Omental fat pad (tissue), 3 donors: ENCODE measurements at regions not wholly inside any gene's neighbourhood (a gene's known extent, or its start where the extent isn't known, plus 50 kb on each side); places are given as distances from the start of the nearest gene placed in this dataset.

Experiments used
- ATAC-seq: fragments of 150-250 bp; one replicate; pipeline ENCODE4 v1.9.1; 2016; ENCODE audit warnings: mild to moderate bottlenecking, moderate library complexity; ENCODE audit not compliant: low FRiP score
- DNase-seq: peaks from one replicate; pipeline ENCODE4 v3.0.0-alpha.2; 2019; ENCODE audit warnings: low spot score
- TF ChIP-seq, protein P1 (sequence below), 3 donors: fragments of 450-650 bp; IDR thresholded peaks; one replicate each; pipeline ENCODE4 v1.5.1; 2016 to 2017; ENCODE audit warnings: antibody characterized with exemption in 3 of 3, mild to moderate bottlenecking in 3 of 3, moderate library complexity in 2 of 3

DNA sequence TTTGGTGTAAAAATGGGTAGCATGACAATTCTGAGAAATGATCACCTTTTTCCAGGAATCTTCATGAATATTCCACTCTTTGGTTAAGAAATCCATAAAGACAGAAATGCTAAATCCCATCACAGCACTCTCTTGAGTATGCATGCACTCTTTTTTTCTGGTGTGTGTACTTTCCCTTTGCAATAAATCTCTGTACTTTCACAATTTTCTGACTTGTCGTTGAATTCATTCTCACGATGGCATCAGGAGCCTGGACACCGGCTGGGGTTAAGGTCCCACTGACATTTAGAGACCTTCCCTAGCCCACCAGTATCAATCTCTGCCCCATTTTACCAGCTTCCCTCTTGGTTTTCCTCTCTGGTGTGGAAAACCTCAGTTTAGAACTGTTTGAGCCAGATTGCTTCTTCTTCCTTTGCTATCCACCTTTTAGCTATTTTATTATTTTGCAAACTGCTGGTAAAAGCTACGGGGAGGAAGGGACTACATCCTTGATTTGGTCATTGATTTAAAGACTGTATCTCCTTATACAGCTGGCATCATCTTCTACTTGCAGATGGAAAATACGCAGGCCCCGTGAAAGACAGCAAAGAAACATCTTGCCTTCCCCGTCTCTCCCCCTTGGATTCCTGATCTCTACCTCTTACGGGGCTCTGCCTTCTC, 59.9 kb upstream of the ZFR start:
- ATAC-seq (no peak), DNase-seq (no peak)
- TF ChIP-seq, protein P1, sequence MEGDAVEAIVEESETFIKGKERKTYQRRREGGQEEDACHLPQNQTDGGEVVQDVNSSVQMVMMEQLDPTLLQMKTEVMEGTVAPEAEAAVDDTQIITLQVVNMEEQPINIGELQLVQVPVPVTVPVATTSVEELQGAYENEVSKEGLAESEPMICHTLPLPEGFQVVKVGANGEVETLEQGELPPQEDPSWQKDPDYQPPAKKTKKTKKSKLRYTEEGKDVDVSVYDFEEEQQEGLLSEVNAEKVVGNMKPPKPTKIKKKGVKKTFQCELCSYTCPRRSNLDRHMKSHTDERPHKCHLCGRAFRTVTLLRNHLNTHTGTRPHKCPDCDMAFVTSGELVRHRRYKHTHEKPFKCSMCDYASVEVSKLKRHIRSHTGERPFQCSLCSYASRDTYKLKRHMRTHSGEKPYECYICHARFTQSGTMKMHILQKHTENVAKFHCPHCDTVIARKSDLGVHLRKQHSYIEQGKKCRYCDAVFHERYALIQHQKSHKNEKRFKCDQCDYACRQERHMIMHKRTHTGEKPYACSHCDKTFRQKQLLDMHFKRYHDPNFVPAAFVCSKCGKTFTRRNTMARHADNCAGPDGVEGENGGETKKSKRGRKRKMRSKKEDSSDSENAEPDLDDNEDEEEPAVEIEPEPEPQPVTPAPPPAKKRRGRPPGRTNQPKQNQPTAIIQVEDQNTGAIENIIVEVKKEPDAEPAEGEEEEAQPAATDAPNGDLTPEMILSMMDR (IDR thresholded peaks at IDR 0.05) = no peak

DNA sequence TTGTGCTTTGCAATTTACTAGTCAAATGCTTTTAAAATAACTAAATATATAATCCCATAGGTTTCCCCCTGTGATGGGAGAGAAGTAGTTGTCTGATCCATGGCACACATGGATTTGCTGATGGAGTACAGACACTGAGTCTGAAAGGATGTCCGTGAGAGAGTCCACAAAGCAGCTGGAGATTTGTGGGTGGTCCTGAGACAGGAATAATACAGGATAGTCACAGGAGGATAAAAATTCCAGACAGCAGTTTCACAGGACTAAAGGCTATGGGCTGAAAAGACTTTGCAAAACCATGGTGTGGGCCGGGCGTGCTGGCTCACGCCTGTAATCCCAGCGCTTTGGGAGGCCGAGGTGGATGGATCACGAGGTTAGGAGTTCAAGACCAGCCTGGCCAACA, 58.7 kb upstream of the ZFR start:
- TF ChIP-seq, protein P1 (IDR thresholded peaks at IDR 0.05) = no peak
- ATAC-seq (no peak), DNase-seq (no peak)

DNA sequence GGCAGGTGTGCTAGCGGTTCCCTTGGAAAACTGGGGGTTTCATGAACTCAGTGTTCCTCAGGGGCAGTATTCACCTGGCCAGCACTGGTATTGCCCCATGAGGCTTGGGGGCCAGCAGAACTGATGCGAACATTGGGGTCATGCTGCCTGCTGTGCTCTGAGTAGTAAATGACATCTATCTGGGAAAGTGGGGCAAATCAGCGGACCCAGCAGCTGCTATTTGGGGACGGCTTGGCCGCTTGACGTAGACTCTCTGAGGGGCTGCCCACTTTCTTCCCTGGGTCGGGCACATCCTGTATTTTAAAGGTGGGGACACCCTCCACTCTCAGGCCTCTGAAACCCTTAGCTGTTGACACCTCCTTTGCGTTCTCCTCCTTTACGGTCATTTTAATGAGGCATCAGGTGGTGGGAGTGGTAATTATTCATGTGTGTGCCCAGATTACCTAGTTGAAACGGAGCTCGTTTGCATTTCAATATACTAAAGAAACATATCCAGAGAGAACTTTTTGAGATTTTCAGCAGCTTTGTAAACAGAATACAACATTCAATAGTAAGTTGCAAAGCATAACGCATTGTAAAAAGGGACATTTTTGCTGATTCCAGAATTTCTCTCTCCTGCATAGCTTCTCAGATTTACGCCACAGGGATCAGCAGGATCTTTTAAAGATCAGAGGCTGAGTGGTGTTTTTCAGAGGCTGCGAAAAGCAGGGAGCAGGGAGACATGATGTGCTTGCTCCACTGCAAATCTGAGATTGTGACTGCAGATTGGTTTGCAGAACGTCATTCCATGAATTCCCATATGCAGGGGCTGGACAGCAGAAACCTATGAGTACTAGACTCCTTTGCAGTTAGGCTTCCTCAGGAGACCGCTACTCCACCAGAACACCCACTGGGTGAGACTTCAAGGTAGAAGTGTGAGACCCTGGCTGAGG, 56.8 kb upstream of the ZFR start:
- ATAC-seq (no peak), DNase-seq (no peak)
- TF ChIP-seq, protein P1 (IDR thresholded peaks at IDR 0.05) = no peak

DNA sequence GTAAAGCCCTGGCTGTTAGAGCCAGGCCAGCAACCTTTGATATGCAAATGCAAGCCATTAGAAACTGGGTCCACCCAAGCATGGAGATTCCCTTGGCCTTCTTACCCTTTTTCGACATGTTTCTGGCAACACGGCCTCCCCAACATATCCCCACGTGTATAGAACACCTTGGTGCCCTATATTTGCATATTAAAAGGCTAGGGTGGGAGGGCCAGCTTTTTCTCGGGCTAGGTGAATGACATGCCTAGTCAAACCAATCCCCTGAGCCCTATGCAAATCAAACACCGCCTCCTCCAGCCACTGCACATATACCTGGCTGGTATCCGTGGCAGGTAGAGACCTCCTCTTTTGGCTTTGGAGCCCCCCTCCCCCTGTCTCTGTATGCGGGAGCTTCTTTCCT, 55.6 kb upstream of the ZFR start:
- TF ChIP-seq, protein P1 (IDR thresholded peaks at IDR 0.05) = no peak

DNA sequence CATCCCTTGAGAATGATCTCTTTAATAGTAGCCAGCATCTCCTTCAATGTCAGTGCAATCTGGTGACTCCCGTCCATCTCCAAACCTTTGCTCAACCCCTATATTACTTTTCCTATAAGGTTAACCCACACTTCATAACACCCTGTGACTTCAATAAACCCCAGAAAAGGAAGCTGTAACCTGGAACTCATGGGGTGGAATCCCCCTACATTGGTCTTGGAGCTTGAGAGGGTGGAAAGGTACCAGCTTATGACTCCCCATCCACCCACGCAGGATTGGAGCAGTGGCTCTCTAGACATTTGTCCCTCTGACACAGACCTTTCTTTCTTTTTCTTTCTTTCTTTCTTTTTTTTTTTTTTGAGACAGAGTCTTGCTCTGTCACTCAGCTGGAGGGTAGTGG, 54.7 kb upstream of the ZFR start:
- no peak for DNase-seq
- TF ChIP-seq, protein P1 (IDR thresholded peaks at IDR 0.05) = no peak
- ATAC-seq = no peak

More for the DNA sequence above, 55.6 kb upstream of the ZFR start:
- ATAC-seq (no peak), DNase-seq (no peak)

DNA sequence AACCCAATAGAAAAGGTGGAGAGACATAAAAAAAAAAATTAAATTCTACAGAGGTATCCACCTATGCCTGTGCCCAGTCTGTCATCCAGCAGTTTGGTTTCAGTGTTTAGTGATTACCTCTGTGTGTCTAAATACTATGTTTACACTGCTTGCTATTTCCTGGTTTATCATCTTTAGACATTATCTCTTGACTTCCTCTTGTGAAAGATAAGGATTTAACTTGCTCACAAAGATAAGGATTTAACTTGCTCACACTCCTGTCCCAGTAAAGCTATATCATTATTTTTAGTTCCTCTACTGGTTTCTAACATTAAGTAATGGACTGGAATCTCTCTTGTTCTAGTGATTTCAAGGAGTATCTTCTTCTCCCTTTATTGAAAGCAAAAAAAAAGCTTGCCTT, 53.9 kb upstream of the ZFR start:
- DNase-seq (no peak), ATAC-seq (no peak)
- TF ChIP-seq, protein P1 (IDR thresholded peaks at IDR 0.05) = no peak
